ENCODE measurements at regions not wholly inside any gene's neighbourhood (a gene's known extent, or its start where the extent isn't known, plus 50 kb on each side); places are given as distances from the start of the nearest gene placed in this dataset.

GRCh38 chr10:31745612-31746376 lies 182.8 kb downstream of the ARHGAP12 start:
- peak in 1 of 2 donors; percentile 30 for TF ChIP-seq JUND (IDR thresholded peaks at IDR 0.05)
- TF ChIP-seq HNF4A (conservative IDR thresholded peaks at IDR 0.05): no peak
- H3K4me1 ChIP-seq (ENCODE audit: control insufficient read depth in 4 of 4, insufficient read depth in 4 of 4, low read length in 3 of 4): peaks cover 0 to 5% (median 1%) of the 10 kb centered on the region in 4 donors
- 86% methylated on average over 9 of the region's 9 CpGs for WGBS
- no peaks in the 10 kb centered on the region for H3K9me3 ChIP-seq (ENCODE audit: control insufficient read depth in 4 of 4, low read length in 3 of 4)
- no peaks in the 10 kb centered on the region for H3K36me3 ChIP-seq (ENCODE audit: control insufficient read depth in 4 of 4, insufficient read depth in 3 of 4, low read depth in 1 of 4, low read length in 3 of 4)
- no peak for DNase-seq (ENCODE audit: low spot score)
- no peak overlapping the region for H3K4me3 ChIP-seq (ENCODE audit: low read depth in 1 of 3, low read length in 3 of 3)
- H3K9ac ChIP-seq (ENCODE audit: low read depth in 1 of 2, low read length in 2 of 2): no peak overlapping the region
- H3K27ac ChIP-seq (ENCODE audit: low read depth in 1 of 2, low read length in 2 of 2): no peak overlapping the region
- no peaks in the 10 kb centered on the region for H3K27me3 ChIP-seq (ENCODE audit: control insufficient read depth in 4 of 4, insufficient read depth in 4 of 4, low read length in 3 of 4)

GRCh38 chr10:31744025-31744424 lies 184.6 kb downstream of the ARHGAP12 start:
- H3K27me3 ChIP-seq (ENCODE audit: control insufficient read depth in 4 of 4, insufficient read depth in 4 of 4, low read length in 3 of 4): no peaks in the 10 kb centered on the region
- 94% methylated on average over 1 of the region's 1 CpG for WGBS
- no peak overlapping the region for H3K4me3 ChIP-seq (ENCODE audit: low read depth in 1 of 3, low read length in 3 of 3)
- no peaks in the 10 kb centered on the region for H3K36me3 ChIP-seq (ENCODE audit: control insufficient read depth in 4 of 4, insufficient read depth in 3 of 4, low read depth in 1 of 4, low read length in 3 of 4)
- H3K9ac ChIP-seq (ENCODE audit: low read depth in 1 of 2, low read length in 2 of 2): no peak overlapping the region
- no peak overlapping the region for H3K27ac ChIP-seq (ENCODE audit: low read depth in 1 of 2, low read length in 2 of 2)
- H3K4me1 ChIP-seq (ENCODE audit: control insufficient read depth in 4 of 4, insufficient read depth in 4 of 4, low read length in 3 of 4): no peaks in the 10 kb centered on the region
- H3K9me3 ChIP-seq (ENCODE audit: control insufficient read depth in 4 of 4, low read length in 3 of 4): no peaks in the 10 kb centered on the region
- DNase-seq (ENCODE audit: low spot score): no peak
- TF ChIP-seq FOXA2 (IDR thresholded peaks at IDR 0.05) (no peak), TAF1 (conservative IDR thresholded peaks at IDR 0.05) (no peak), RXRA (IDR thresholded peaks at IDR 0.05) (no peak), REST (IDR thresholded peaks at IDR 0.05) (no peak), GABPA (IDR thresholded peaks at IDR 0.05 in 1 of 2, conservative IDR thresholded peaks at IDR 0.05 in 1 of 2) (no peak), EGR1 (IDR thresholded peaks at IDR 0.05; ENCODE audit: low read depth in 2 of 2) (no peak), ZBTB33 (IDR thresholded peaks at IDR 0.05) (no peak), ATF3 (IDR thresholded peaks at IDR 0.05) (no peak), NR2F2 (IDR thresholded peaks at IDR 0.05) (no peak), HNF4A (conservative IDR thresholded peaks at IDR 0.05) (no peak), MAX (IDR thresholded peaks at IDR 0.05) (no peak), HNF4G (IDR thresholded peaks at IDR 0.05) (no peak), CTCF (IDR thresholded peaks at IDR 0.05; ENCODE audit: low read depth, low read length, missing input control) (no peak), YY1 (IDR thresholded peaks at IDR 0.05) (no peak), FOXA1 (IDR thresholded peaks at IDR 0.05) (no peak), JUND (IDR thresholded peaks at IDR 0.05) (no peak), RAD21 (IDR thresholded peaks at IDR 0.05) (no peak), SP1 (IDR thresholded peaks at IDR 0.05) (no peak)
